OCI-LY7 (cell line): ENCODE measurements at regions not wholly inside any gene's neighbourhood (a gene's known extent, or its start where the extent isn't known, plus 50 kb on each side); places are given as distances from the start of the nearest gene placed in this dataset.

Experiments used
- BruUV-seq: library from RNA; stranded (reverse); fragments of 400-500 nt; replicated peaks from 2 replicates; lab custom pipeline; 2021; lab: Mats Ljungman, UMichigan
- CTCF ChIA-PET: fragments of 300-600 bp; sonication (Branson Sonifier 250); formaldehyde crosslinking; loops from one replicate; lab custom pipeline; 2022; ENCODE audit warnings: antibody characterized with exemption; ENCODE audit not compliant: unreplicated experiment; lab: Charles Lee
- POLR2A ChIA-PET: fragments of 300-600 bp; sonication (Branson Sonifier 250); formaldehyde crosslinking; loops from one replicate; lab custom pipeline; 2022; ENCODE audit warnings: antibody characterized with exemption; lab: Charles Lee
- DNase-seq: peaks from one replicate; pipeline ENCODE4 v3.0.0-alpha.2; 2015; ENCODE audit warnings: low spot score
- H2AFZ ChIP-seq: fragments of 200-600 bp; sonication (generic), shearing (Covaris generic); 2 replicates; pipeline ENCODE4 v1.6.1; 2014; ENCODE audit warnings: mild to moderate bottlenecking, antibody characterized with exemption, low read length, moderate library complexity
- H3K27ac ChIP-seq: fragments of 200-600 bp; sonication (generic); 2 replicates; pipeline ENCODE4 v1.5.1; 2014; ENCODE audit warnings: mixed run types, low read depth, mild to moderate bottlenecking, moderate library complexity, low read length, inconsistent platforms; ENCODE audit not compliant: poor library complexity, severe bottlenecking
- H3K36me3 ChIP-seq: fragments of 200-600 bp; sonication (generic); 2 replicates; pipeline ENCODE4 v1.6.1; 2014; ENCODE audit warnings: mild to moderate bottlenecking, antibody characterized with exemption, low read length, moderate library complexity, mixed read lengths; ENCODE audit not compliant: insufficient read depth
- H3K4me1 ChIP-seq: fragments of 200-600 bp; sonication (generic); 2 replicates; pipeline ENCODE4 v1.5.1; 2014; ENCODE audit warnings: mild to moderate bottlenecking, low read length; ENCODE audit not compliant: insufficient read depth, poor library complexity, severe bottlenecking
- H3K4me2 ChIP-seq: fragments of 200-600 bp; sonication (generic); 2 replicates; pipeline ENCODE4 v1.6.1; 2014; ENCODE audit warnings: mild to moderate bottlenecking, low read length
- H3K4me3 ChIP-seq: fragments of 200-600 bp; sonication (generic); 2 replicates; pipeline ENCODE4 v1.5.1; 2014; ENCODE audit warnings: mild to moderate bottlenecking, low read depth, low read length; ENCODE audit not compliant: poor library complexity, severe bottlenecking
- H3K79me2 ChIP-seq: fragments of 200-600 bp; sonication (generic); 2 replicates; pipeline ENCODE4 v1.6.1; 2016; ENCODE audit warnings: low read depth, mild to moderate bottlenecking, low read length, moderate library complexity, mixed read lengths; ENCODE audit not compliant: insufficient read depth
- H3K9me2 ChIP-seq: fragments of 200-600 bp; sonication (generic); 2 replicates; pipeline ENCODE4 v1.6.1; 2016; ENCODE audit warnings: mild to moderate bottlenecking, low read length, mixed read lengths; ENCODE audit not compliant: insufficient read depth
- H3K9me3 ChIP-seq: fragments of 200-600 bp; sonication (generic); 2 replicates; pipeline ENCODE4 v1.6.1; 2014; ENCODE audit warnings: mild to moderate bottlenecking, mixed run types, low read length, mixed read lengths
- H4K20me1 ChIP-seq: fragments of 200-600 bp; sonication (generic); 2 replicates; pipeline ENCODE4 v1.6.1; 2014; ENCODE audit warnings: mild to moderate bottlenecking, antibody characterized with exemption, low read length, moderate library complexity, mixed read lengths; ENCODE audit not compliant: insufficient read depth
- EZH2phosphoT487 ChIP-seq: fragments of 200-600 bp; sonication (generic); IDR thresholded peaks from 2 replicates; pipeline ENCODE4 v1.6.1; 2018; ENCODE audit warnings: low read depth, borderline replicate concordance, mild to moderate bottlenecking, mixed run types, antibody characterized with exemption, low read length, moderate library complexity, mixed read lengths
- intact Hi-C: fragments of 100-400 bp; cut with micrococcal nuclease; formaldehyde crosslinking; loops from one replicate; pipeline ENCODE4 v1.10.0; 2022; ENCODE audit not compliant: unreplicated experiment
- TF ChIP-seq, protein P1 (sequence below): fragments of 200-600 bp; sonication (generic); conservative IDR thresholded peaks from 2 replicates; pipeline ENCODE4 v1.5.1; 2014; ENCODE audit warnings: mild to moderate bottlenecking, antibody characterized with exemption, low read length, moderate library complexity, mixed read lengths

DNA sequence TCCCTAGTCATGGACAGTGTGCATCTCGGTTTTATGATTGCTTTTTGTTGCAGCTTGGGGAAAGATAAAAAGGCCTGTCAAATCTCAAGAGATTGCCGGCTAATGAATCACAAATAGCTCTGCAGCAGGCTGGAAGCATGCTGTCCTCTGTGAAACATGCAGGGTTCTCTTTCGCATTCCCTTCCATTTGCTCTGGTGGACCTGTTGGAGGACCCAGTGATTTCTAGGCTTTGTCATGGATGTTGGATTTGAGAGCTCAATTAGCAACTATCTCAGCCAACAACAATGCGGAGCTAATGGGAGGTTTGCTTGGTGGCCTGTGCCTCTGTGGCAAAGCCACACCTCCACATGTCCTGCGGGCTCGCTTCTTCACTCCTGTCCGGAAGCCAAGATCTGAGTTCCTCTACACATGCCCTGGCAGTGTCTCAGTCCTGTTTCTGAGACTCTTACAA lies 418.1 kb upstream of the ARGLU1 start:
- DNase-seq: no peak
- no peaks in the 10 kb centered on the region for H3K79me2 ChIP-seq
- no peaks in the 10 kb centered on the region for H4K20me1 ChIP-seq
- no peak overlapping the region for H3K4me2 ChIP-seq
- POLR2A ChIA-PET: no interaction called here
- no peaks in the 10 kb centered on the region for H3K36me3 ChIP-seq
- intact Hi-C loops: no loop called here
- no TSS peak for BruUV-seq
- no peak overlapping the region for H3K4me3 ChIP-seq
- H3K4me1 ChIP-seq: peaks cover 28% of the 10 kb centered on the region
- no peak overlapping the region for H2AFZ ChIP-seq
- H3K9me2 ChIP-seq: no peaks in the 10 kb centered on the region
- CTCF ChIA-PET: no interaction called here
- TF ChIP-seq EZH2phosphoT487: no peak
- TF ChIP-seq, protein P1, sequence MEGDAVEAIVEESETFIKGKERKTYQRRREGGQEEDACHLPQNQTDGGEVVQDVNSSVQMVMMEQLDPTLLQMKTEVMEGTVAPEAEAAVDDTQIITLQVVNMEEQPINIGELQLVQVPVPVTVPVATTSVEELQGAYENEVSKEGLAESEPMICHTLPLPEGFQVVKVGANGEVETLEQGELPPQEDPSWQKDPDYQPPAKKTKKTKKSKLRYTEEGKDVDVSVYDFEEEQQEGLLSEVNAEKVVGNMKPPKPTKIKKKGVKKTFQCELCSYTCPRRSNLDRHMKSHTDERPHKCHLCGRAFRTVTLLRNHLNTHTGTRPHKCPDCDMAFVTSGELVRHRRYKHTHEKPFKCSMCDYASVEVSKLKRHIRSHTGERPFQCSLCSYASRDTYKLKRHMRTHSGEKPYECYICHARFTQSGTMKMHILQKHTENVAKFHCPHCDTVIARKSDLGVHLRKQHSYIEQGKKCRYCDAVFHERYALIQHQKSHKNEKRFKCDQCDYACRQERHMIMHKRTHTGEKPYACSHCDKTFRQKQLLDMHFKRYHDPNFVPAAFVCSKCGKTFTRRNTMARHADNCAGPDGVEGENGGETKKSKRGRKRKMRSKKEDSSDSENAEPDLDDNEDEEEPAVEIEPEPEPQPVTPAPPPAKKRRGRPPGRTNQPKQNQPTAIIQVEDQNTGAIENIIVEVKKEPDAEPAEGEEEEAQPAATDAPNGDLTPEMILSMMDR: no peak
- H3K27ac ChIP-seq: no peak overlapping the region
- H3K9me3 ChIP-seq: no peaks in the 10 kb centered on the region

DNA sequence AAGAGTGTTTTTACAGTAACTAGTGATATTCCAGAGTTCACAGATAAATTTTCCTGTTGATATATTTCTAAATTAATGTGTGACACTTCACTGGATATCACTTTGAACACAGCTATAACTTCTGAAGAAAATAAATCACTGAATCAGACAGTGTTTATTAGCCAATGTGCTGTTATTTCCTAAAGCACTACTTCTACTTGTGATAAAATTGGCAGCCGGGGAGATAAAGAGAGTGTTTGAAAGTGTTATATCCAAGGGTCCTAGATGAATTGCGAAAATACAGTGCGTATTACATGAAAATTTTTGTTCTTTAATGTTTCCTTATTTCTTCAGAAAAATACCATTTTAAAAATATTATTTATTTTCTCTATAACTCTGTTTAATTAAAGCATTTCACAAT lies 417.5 kb upstream of the ARGLU1 start:
- Histone ChIP-seq H3K4me3 (no peak overlapping the region), H3K27ac (no peak overlapping the region), H3K79me2 (no peaks in the 10 kb centered on the region), H3K9me3 (no peaks in the 10 kb centered on the region), H3K36me3 (no peaks in the 10 kb centered on the region), H4K20me1 (no peaks in the 10 kb centered on the region), H3K4me1 (peaks cover 25% of the 10 kb centered on the region), H3K9me2 (no peaks in the 10 kb centered on the region), H2AFZ (no peak overlapping the region), H3K4me2 (no peak overlapping the region)
- ChIA-PET CTCF (no interaction called here), POLR2A (interaction anchor here (1.0 kb wide), 1 partner anchor 10 kb away, joined by 3 read pairs; no protein-coding TSS in a partner anchor)
- intact Hi-C loops: no loop called here
- BruUV-seq: no TSS peak
- DNase-seq: no peak
- no peak for TF ChIP-seq EZH2phosphoT487
- TF ChIP-seq, protein P1: no peak

DNA sequence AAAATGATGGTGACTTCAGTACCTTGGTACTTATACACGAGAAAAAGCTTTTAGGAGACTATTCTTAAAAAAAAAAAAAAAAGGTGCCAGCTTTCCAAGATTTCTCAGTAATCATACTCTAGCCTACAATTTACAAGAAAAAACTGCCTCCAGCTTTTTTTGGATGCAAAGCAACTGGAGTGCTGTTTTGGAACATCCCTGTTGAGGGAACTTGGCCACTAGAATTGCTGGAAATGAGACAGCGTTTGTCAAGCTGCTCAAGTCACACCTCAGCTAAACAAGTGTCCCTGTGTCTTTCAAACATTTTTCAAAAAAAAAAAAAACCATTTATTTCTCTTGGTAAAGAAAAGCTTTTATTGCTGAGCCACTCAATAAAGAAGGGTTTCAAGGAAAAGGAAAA lies 413.1 kb upstream of the ARGLU1 start:
- CTCF ChIA-PET: no interaction called here
- Histone ChIP-seq H3K4me3 (no peak overlapping the region), H3K4me2 (no peak overlapping the region), H3K9me2 (no peaks in the 10 kb centered on the region), H3K4me1 (no peaks in the 10 kb centered on the region), H3K79me2 (no peaks in the 10 kb centered on the region), H3K9me3 (no peaks in the 10 kb centered on the region), H3K27ac (no peak overlapping the region), H4K20me1 (no peaks in the 10 kb centered on the region), H3K36me3 (no peaks in the 10 kb centered on the region), H2AFZ (no peak overlapping the region)
- POLR2A ChIA-PET: interaction anchor here (0.6 to 0.7 kb wide), 2 partner anchors 41 to 191 kb away, joined by 3 to 6 read pairs; no protein-coding TSS in a partner anchor
- TF ChIP-seq, protein P1: no peak
- no peak for TF ChIP-seq EZH2phosphoT487
- intact Hi-C loops: no loop called here
- BruUV-seq: no TSS peak
- DNase-seq: no peak
